Neutrophil (primary cell): ENCODE measurements at regions not wholly inside any gene's neighbourhood (a gene's known extent, or its start where the extent isn't known, plus 50 kb on each side); places are given as distances from the start of the nearest gene placed in this dataset.
"Not testable (repeated sequence)": the region's sequence is repeated elsewhere in the genome, so short reads cannot be mapped to it uniquely, and the experiment has no call there.

Experiments
- H3K27ac ChIP-seq: fragments of 200-600 bp; sonication (generic); 2 replicates; pipeline ENCODE4 v1.5.1; 2016; ENCODE audit warnings: mild to moderate bottlenecking, moderate library complexity
- H3K27me3 ChIP-seq: fragments of 200-600 bp; sonication (generic); 2 replicates; pipeline ENCODE4 v1.6.0; 2016; ENCODE audit warnings: mild to moderate bottlenecking
- H3K36me3 ChIP-seq: fragments of 200-600 bp; sonication (generic); 2 replicates; pipeline ENCODE4 v1.5.1; 2017
- H3K4me1 ChIP-seq, 2 experiments: fragments of 200-600 bp in 1 of 2; sonication (generic) in 1 of 2; 1 replicate in 1 of 2; 2 replicates in 1 of 2; pipeline versions ENCODE4 v1.5.1 to v1.6.1; 2013 to 2016; ENCODE audit warnings: low read depth in 1 of 2, low read length in 1 of 2, mild to moderate bottlenecking in 1 of 2, moderate library complexity in 1 of 2; ENCODE audit not compliant: control insufficient read depth in 1 of 2, insufficient read depth in 1 of 2
- H3K4me3 ChIP-seq, 2 experiments: fragments of 200-600 bp in 1 of 2; sonication (generic) in 1 of 2; 1 replicate in 1 of 2; 2 replicates in 1 of 2; pipeline ENCODE4 v1.5.1; 2013 to 2016; ENCODE audit warnings: low read depth in 1 of 2, low read length in 1 of 2, mild to moderate bottlenecking in 1 of 2, moderate library complexity in 1 of 2
- H3K9me3 ChIP-seq: fragments of 200-600 bp; sonication (generic); 2 replicates; pipeline ENCODE4 v1.5.1; 2016
- TF ChIP-seq, protein P1 (sequence below): fragments of 200-600 bp; sonication (generic); IDR thresholded peaks from 2 replicates; pipeline ENCODE4 v1.5.1; 2016; ENCODE audit warnings: antibody characterized with exemption

DNA sequence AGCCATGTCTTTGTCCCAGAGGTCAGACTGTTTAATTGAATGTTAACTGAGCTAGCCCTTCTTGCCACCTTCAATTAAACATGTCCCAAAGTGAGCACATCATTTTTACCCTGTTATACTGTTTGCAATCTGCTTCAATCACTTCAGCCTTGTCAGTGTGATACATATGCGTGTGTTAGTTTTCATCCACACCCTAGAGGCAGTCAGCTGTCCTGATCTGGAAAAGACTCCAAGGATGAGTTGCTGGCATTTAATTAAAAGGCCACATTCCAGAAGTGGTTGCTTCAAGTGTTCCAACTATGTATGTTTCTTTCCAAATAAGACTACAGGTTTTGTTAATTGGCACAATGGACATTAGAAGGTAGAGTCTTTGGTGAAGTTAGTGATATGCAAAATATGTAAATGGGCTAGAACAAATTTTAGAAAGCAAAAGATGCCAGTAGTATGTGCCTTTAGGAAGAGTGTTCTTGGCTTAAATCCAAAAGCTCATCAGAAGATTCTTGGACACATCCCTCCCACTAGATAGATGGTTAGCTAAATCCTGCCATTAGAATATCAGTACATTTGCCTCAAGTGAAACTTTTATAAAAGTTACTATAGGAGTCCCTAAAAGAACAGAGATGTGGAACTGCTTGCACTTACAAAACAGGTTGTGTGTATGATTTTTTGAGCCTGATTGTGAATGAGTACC is 79.5 kb upstream of the SLIT2 start:
- no peaks in the 10 kb centered on the region for H3K27me3 ChIP-seq
- no peaks in the 10 kb centered on the region for H3K36me3 ChIP-seq
- no peaks in the 10 kb centered on the region for H3K4me1 ChIP-seq
- no peak overlapping the region for H3K27ac ChIP-seq
- H3K9me3 ChIP-seq, result no peaks in the 10 kb centered on the region
- TF ChIP-seq, protein P1, sequence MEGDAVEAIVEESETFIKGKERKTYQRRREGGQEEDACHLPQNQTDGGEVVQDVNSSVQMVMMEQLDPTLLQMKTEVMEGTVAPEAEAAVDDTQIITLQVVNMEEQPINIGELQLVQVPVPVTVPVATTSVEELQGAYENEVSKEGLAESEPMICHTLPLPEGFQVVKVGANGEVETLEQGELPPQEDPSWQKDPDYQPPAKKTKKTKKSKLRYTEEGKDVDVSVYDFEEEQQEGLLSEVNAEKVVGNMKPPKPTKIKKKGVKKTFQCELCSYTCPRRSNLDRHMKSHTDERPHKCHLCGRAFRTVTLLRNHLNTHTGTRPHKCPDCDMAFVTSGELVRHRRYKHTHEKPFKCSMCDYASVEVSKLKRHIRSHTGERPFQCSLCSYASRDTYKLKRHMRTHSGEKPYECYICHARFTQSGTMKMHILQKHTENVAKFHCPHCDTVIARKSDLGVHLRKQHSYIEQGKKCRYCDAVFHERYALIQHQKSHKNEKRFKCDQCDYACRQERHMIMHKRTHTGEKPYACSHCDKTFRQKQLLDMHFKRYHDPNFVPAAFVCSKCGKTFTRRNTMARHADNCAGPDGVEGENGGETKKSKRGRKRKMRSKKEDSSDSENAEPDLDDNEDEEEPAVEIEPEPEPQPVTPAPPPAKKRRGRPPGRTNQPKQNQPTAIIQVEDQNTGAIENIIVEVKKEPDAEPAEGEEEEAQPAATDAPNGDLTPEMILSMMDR, result no peak
- no peak overlapping the region for H3K4me3 ChIP-seq

DNA sequence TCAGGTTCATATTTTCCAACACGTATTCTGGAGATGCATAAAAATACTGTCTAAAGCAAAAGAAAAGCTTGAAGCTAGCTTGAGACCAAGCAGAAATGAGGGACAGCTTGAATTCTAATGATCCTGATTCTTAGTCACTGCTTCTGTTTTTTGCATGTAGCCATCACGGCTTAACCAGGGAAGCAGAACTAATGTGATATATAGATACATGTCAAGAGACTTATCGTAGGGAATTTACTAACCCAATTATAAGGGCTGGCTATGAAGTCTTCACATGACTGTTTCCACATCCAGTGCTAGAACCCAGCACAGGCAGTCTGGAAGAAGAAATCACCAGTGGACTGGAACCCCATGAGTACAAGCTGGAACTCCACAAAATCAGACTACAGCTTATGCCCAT is 85.2 kb upstream of the SLIT2 start:
- H3K36me3 ChIP-seq, result no peaks in the 10 kb centered on the region
- no peaks in the 10 kb centered on the region for H3K9me3 ChIP-seq
- TF ChIP-seq, protein P1, result no peak
- H3K4me1 ChIP-seq, result no peaks in the 10 kb centered on the region
- H3K4me3 ChIP-seq, result no peak overlapping the region
- H3K27ac ChIP-seq, result no peak overlapping the region
- no peaks in the 10 kb centered on the region for H3K27me3 ChIP-seq

DNA sequence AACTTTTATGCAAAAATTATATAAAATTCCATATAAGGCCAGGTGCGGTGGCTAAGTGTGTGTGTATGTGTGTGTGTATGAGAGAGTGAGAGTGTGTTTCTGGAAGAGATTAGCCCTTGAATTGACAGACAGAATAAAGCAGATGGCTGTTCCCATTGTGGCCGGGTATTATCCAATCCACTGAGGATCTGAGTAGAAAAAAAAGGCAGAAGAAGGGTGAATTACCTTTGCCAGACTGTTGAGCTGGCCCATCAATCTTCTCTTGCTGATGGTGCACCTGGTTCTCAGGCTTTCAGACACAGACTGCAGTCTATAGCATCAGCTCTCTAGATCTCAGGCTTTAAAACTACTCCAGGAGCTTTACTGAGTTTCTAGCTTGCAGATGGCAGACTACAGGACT is 92.2 kb upstream of the SLIT2 start:
- Histone ChIP-seq H3K27ac (no peak overlapping the region), H3K27me3 (no peaks in the 10 kb centered on the region), H3K4me3 (no peak overlapping the region), H3K4me1 (no peaks in the 10 kb centered on the region), H3K36me3 (no peaks in the 10 kb centered on the region), H3K9me3 (no peaks in the 10 kb centered on the region)
- TF ChIP-seq, protein P1, result no peak

DNA sequence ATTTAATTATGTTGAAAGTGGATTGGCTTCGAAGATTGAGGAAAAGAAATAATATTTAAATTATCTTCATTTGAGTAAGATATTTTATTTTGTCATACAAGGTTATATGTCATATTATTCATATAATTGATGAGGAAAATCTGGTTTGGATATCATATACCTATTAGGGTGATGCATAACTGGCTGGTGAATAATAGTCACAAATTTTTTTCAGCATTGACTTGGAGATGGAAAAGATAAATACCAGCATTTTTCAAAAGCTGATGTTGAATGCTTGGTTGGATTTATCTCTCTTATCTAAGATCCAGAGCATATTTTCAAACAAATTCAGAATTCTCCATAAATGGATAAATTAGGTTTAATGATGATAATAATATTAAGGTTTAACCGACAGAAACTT is 93.5 kb upstream of the SLIT2 start:
- H3K27me3 ChIP-seq, result no peaks in the 10 kb centered on the region
- TF ChIP-seq, protein P1, result no peak
- H3K4me1 ChIP-seq, result no peaks in the 10 kb centered on the region
- no peak overlapping the region for H3K27ac ChIP-seq
- no peaks in the 10 kb centered on the region for H3K36me3 ChIP-seq
- no peak overlapping the region for H3K4me3 ChIP-seq
- no peaks in the 10 kb centered on the region for H3K9me3 ChIP-seq

DNA sequence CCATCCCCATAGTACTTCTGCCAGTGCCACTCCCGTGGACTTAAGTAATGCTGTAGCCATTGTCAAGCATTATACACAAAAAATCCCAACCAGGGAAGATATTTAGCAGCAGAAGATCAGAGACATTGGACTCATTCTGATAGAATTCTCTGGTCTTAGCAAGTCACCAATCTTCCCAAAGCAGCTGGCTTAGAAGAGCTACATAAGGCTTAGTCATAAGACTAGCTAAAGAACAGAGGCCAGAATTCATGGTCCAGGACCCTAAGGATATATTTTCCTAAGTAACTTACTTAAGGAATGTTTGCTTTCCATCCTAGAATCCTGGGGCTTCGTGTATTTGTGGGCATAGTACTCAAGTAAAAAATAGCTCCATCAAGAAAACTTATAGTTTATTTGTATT is 100.3 kb upstream of the SLIT2 start:
- TF ChIP-seq, protein P1, result no peak
- no peaks in the 10 kb centered on the region for H3K27me3 ChIP-seq
- no peaks in the 10 kb centered on the region for H3K36me3 ChIP-seq
- no peaks in the 10 kb centered on the region for H3K9me3 ChIP-seq
- no peak overlapping the region for H3K27ac ChIP-seq
- H3K4me3 ChIP-seq, result no peak overlapping the region
- H3K4me1 ChIP-seq, result no peaks in the 10 kb centered on the region

DNA sequence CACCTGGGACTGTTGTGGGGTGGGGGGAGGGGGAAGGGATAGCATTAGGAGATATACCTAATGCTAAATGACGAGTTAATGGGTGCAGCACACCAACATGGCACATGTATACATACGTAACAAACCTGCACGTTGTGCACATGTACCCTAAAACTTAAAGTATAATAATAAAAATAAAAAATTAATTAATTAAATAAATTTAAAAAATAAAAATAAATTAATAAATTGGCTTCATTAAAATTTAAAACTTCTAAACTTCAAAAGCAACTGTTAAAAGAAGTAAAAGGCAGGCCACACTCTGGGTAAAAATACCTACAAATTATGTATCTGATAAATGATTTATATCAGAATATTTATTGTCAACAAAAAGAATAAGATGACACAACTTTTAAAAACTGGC is 102.6 kb upstream of the SLIT2 start:
- H3K27me3 ChIP-seq, H3K36me3 ChIP-seq, H3K4me1 ChIP-seq, H3K4me3 ChIP-seq, H3K9me3 ChIP-seq, H3K27ac ChIP-seq: not testable (repeated sequence)
